Peyer's patch (tissue), 4 donors: ENCODE measurements at regions not wholly inside any gene's neighbourhood (a gene's known extent, or its start where the extent isn't known, plus 50 kb on each side); places are given as distances from the start of the nearest gene placed in this dataset.

Experiments used
- CTCF ChIP-seq, 6 experiments: fragments of 450-650 bp in 4 of 6; fragments of 200-600 bp in 2 of 6; sonication (generic) in 1 of 6; IDR thresholded peaks; one replicate each; pipeline ENCODE4 v1.5.1; 2017 to 2019; ENCODE audit warnings: antibody characterized with exemption in 6 of 6, mild to moderate bottlenecking in 3 of 6, moderate library complexity in 1 of 6
- POLR2A ChIP-seq, 2 donors: fragments of 450-650 bp; IDR thresholded peaks; one replicate each; pipeline ENCODE4 v1.5.1; 2017; ENCODE audit warnings: antibody characterized with exemption in 2 of 2, mild to moderate bottlenecking in 2 of 2, moderate library complexity in 2 of 2

GRCh38 chr11:112523951-112524350 is 263.3 kb upstream of the PLET1 start:
- TF ChIP-seq CTCF (IDR thresholded peaks at IDR 0.05), result no peak
- TF ChIP-seq POLR2A (IDR thresholded peaks at IDR 0.05), result no peak
